ENCODE measurements at regions not wholly inside any gene's neighbourhood (a gene's known extent, or its start where the extent isn't known, plus 50 kb on each side); places are given as distances from the start of the nearest gene placed in this dataset.
"Not testable (repeated sequence)": the region's sequence is repeated elsewhere in the genome, so short reads cannot be mapped to it uniquely, and the experiment has no call there.

GRCh38 chr2:161063946-161064306 lies 96.3 kb upstream of the TANK start:
- WGBS, 2 donors, result 16 to 21% methylated on average over 2 of the region's 2 CpGs
- TF ChIP-seq EP300 (IDR thresholded peaks at IDR 0.05) (no peak), POLR2A (IDR thresholded peaks at IDR 0.05) (no peak), CTCF (IDR thresholded peaks at IDR 0.05) (no peak)
- Histone ChIP-seq H3K9me3 (no peaks in the 10 kb centered on the region), H3K27me3 (no peaks in the 10 kb centered on the region), H3K4me3 (no peak overlapping the region), H3K36me3 (no peaks in the 10 kb centered on the region), H3K27ac (peak overlapping the region in 2 of 4 donors; percentile 41 to 45), H3K4me1 (peaks cover 0 to 11% (median 0%) of the 10 kb centered on the region in 4 donors)
- DNase-seq (ENCODE audit: low spot score in 2 of 2), result no peak

- no peak for TF ChIP-seq POLR2A (IDR thresholded peaks at IDR 0.05)
- TF ChIP-seq CTCF (IDR thresholded peaks at IDR 0.05), result no peak
- no peak for TF ChIP-seq EP300 (IDR thresholded peaks at IDR 0.05)
- H3K27me3 ChIP-seq, result no peaks in the 10 kb centered on the region
- no peak overlapping the region for H3K27ac ChIP-seq
- H3K36me3 ChIP-seq, result no peaks in the 10 kb centered on the region
- H3K4me1 ChIP-seq, result peaks cover 0 to 10% (median 0%) of the 10 kb centered on the region in 4 donors
- 91 to 92% methylated on average over 3 of the region's 3 CpGs for WGBS, 2 donors
- no peak overlapping the region for H3K4me3 ChIP-seq
- DNase-seq (ENCODE audit: low spot score in 2 of 2), result no peak
- no peaks in the 10 kb centered on the region for H3K9me3 ChIP-seq
Observed at GRCh38 chr2:161067846-161068350, 92.3 kb upstream of the TANK start.

DNA sequence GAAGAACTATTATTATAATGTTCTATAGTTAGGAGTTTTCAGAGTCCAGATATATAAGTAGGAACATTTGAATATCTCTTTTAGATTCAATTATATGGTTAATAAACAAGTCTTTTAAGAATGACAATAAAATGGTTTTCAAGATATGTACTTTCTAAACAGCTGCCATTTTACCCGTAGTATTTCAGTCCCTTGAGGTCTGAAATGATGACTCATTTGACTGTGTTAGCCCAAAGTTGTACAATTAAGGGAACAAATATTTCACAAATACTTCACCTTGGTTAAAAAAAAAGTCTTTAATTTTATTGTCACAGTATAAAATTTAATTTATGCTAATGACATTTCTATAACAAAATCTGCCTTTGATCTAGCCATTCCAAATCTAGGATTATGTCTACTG lies 91.6 kb upstream of the TANK start:
- H3K4me3 ChIP-seq, result no peak overlapping the region
- TF ChIP-seq EP300 (IDR thresholded peaks at IDR 0.05) (no peak), CTCF (IDR thresholded peaks at IDR 0.05) (no peak)
- DNase-seq (ENCODE audit: low spot score in 2 of 2), result no peak
- no peak overlapping the region for H3K27ac ChIP-seq
- H3K36me3 ChIP-seq, result no peaks in the 10 kb centered on the region
- peaks cover 0 to 3% (median 0%) of the 10 kb centered on the region in 4 donors for H3K4me1 ChIP-seq
- no peaks in the 10 kb centered on the region for H3K9me3 ChIP-seq
- no peaks in the 10 kb centered on the region for H3K27me3 ChIP-seq
- WGBS, 2 donors, result 10 to 23% methylated on average over 1 of the region's 1 CpG

GRCh38 chr2:161070693-161071479 lies 89.3 kb upstream of the TANK start:
- WGBS, 2 donors, result 87 to 100% methylated on average over 1 of the region's 1 CpG
- H3K4me1 ChIP-seq, result no peaks in the 10 kb centered on the region
- TF ChIP-seq POLR2A (IDR thresholded peaks at IDR 0.05) (no peak), EP300 (IDR thresholded peaks at IDR 0.05) (no peak), CTCF (IDR thresholded peaks at IDR 0.05) (no peak)

DNA sequence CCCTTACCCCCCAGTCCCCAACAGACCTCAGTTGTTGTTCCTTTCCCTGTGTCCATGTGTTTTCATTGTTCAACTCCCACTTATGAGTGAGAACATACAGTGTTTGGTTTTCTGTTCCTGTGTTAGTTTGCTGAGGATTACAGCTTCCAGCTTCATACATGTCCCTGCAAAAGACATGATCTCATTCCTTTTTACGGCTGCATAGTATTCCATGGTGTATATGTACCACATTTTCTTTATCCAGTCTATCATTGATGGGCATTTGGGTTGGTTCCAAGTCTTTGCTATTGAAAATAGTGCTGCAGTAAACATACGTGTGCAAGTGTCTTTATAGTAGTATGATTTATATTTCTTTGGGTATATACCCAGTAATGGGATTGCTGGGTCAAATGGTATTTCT lies 87.8 kb upstream of the TANK start:
- H3K27me3 ChIP-seq; DNase-seq (ENCODE audit: low spot score in 2 of 2); H3K27ac ChIP-seq; H3K36me3 ChIP-seq; H3K4me1 ChIP-seq; H3K9me3 ChIP-seq; H3K4me3 ChIP-seq: not testable (repeated sequence)
- 90 to 95% methylated on average over 2 of the region's 2 CpGs for WGBS, 2 donors

More at GRCh38 chr2:161070693-161071479, 89.3 kb upstream of the TANK start:
- no peaks in the 10 kb centered on the region for H3K9me3 ChIP-seq
- no peaks in the 10 kb centered on the region for H3K27me3 ChIP-seq
- no peak overlapping the region for H3K4me3 ChIP-seq
- no peak overlapping the region for H3K27ac ChIP-seq
- no peaks in the 10 kb centered on the region for H3K36me3 ChIP-seq
- DNase-seq (ENCODE audit: low spot score in 2 of 2), result no peak

All from tibial nerve (tissue), 4 donors.